Stomach (tissue), 8 donors: ENCODE measurements at regions not wholly inside any gene's neighbourhood (a gene's known extent, or its start where the extent isn't known, plus 50 kb on each side); places are given as distances from the start of the nearest gene placed in this dataset.

ENCODE experiments used
- DNase-seq, 2 donors: peaks; one replicate each; pipeline versions ENCODE4 v3.0.0 to v3.0.0-alpha.2; 2013 to 2019
- H3K27ac ChIP-seq, 5 donors: fragments of 200-600 bp in 4 of 5; sonication (generic) in 4 of 5; one replicate each; pipeline ENCODE4 v1.5.1; 2013 to 2019; ENCODE audit warnings: mild to moderate bottlenecking in 1 of 5, moderate library complexity in 1 of 5
- H3K27me3 ChIP-seq, 3 donors: fragments of 200-600 bp; sonication (generic); one replicate each; pipeline ENCODE4 v1.5.1; 2017 to 2019; ENCODE audit warnings: mixed run types in 1 of 3
- H3K36me3 ChIP-seq, 4 donors: fragments of 200-600 bp; sonication (generic); 1 replicate in 3 of 4; 2 replicates in 1 of 4; pipeline ENCODE4 v1.5.1; 2016 to 2019
- H3K4me1 ChIP-seq, 4 donors: fragments of 200-600 bp; sonication (generic); one replicate each; pipeline ENCODE4 v1.5.1; 2016 to 2019
- H3K4me3 ChIP-seq, 4 donors: fragments of 200-600 bp; sonication (generic) in 3 of 4; one replicate each; pipeline ENCODE4 v1.5.1; 2016 to 2019; ENCODE audit warnings: mild to moderate bottlenecking in 1 of 4
- H3K9me3 ChIP-seq, 4 donors: fragments of 200-600 bp; sonication (generic); one replicate each; pipeline ENCODE4 v1.5.1; 2016 to 2019
- EP300 ChIP-seq: sonication (generic); formaldehyde crosslinking; IDR thresholded peaks from one replicate; pipeline ENCODE4 v1.6.1; 2017; ENCODE audit warnings: antibody characterized with exemption
- POLR2A ChIP-seq, 4 donors: fragments of 450-650 bp; IDR thresholded peaks; one replicate each; pipeline ENCODE4 v1.6.1; 2016; ENCODE audit warnings: antibody characterized with exemption in 4 of 4, control low read depth in 2 of 4, mild to moderate bottlenecking in 1 of 4, moderate library complexity in 1 of 4
- POLR2AphosphoS5 ChIP-seq, 3 donors: sonication (generic); formaldehyde crosslinking; IDR thresholded peaks; one replicate each; pipeline ENCODE4 v1.6.1; 2016; ENCODE audit warnings: antibody characterized with exemption in 3 of 3
- WGBS, 5 donors: extraction: QIAGEN DNeasy Blood & Tissue Kit in 3 of 5; methylation state at CpG; one replicate each; pipeline versions ENCODE4 v1.1.5 to v1.1.7; 2013 to 2018; 5-methylcytosine and 5-hydroxymethylcytosine counted together
- intact Hi-C: fragments of 100-400 bp; cut with DNase I; formaldehyde crosslinking; loops from one replicate; pipeline ENCODE4 v1.15.1; 2023; ENCODE audit warnings: low total_unique reads
- TF ChIP-seq, protein P1 (sequence below), 7 experiments: fragments of 450-650 bp in 4 of 7; fragments of 200-600 bp in 3 of 7; sonication (generic) in 3 of 7; IDR thresholded peaks; one replicate each; pipeline ENCODE4 v1.5.1; 2016 to 2019; ENCODE audit warnings: antibody characterized with exemption in 7 of 7, control low read depth in 2 of 7, mild to moderate bottlenecking in 1 of 7
- donor health status: healthy with polysubstance abuse.
- donor health status: Bipolar disorder and iron deficiency.
- donor health status: healthy.

DNA sequence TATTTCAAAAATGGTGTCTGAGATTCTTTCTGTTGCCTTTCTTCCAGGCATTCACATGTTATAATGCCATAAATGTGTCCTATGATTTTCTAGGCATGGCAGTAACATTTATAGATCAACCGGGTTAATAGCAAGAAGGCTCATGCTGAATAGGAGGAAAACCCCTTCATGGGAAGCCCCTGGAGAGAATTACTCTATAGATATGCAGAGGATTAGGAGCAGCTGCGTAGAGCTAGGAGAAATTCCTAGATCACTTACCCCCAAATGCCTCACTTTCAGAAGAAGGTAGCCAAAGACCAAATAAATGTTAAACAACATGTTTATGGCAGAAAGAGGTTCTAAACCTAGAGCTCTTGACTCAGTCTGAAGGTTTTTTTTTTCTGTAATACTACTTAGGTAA lies 153.4 kb upstream of the CTNNA2 start:
- TF ChIP-seq POLR2AphosphoS5 (IDR thresholded peaks at IDR 0.05), result no peak
- TF ChIP-seq, protein P1, sequence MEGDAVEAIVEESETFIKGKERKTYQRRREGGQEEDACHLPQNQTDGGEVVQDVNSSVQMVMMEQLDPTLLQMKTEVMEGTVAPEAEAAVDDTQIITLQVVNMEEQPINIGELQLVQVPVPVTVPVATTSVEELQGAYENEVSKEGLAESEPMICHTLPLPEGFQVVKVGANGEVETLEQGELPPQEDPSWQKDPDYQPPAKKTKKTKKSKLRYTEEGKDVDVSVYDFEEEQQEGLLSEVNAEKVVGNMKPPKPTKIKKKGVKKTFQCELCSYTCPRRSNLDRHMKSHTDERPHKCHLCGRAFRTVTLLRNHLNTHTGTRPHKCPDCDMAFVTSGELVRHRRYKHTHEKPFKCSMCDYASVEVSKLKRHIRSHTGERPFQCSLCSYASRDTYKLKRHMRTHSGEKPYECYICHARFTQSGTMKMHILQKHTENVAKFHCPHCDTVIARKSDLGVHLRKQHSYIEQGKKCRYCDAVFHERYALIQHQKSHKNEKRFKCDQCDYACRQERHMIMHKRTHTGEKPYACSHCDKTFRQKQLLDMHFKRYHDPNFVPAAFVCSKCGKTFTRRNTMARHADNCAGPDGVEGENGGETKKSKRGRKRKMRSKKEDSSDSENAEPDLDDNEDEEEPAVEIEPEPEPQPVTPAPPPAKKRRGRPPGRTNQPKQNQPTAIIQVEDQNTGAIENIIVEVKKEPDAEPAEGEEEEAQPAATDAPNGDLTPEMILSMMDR (IDR thresholded peaks at IDR 0.05), result no peak
- TF ChIP-seq POLR2A (IDR thresholded peaks at IDR 0.05), result no peak
- no peak for TF ChIP-seq EP300
- WGBS, 5 donors, result 42 to 48% (median 46%) methylated on average over 2 of the region's 2 CpGs
- Histone ChIP-seq H3K4me1 (no peaks in the 10 kb centered on the region), H3K27ac (no peak overlapping the region), H3K36me3 (no peaks in the 10 kb centered on the region), H3K4me3 (no peak overlapping the region), H3K9me3 (peaks cover 0 to 16% (median 13%) of the 10 kb centered on the region in 4 donors), H3K27me3 (no peaks in the 10 kb centered on the region)
- intact Hi-C loops, result no loop called here
- DNase-seq, result no peak

DNA sequence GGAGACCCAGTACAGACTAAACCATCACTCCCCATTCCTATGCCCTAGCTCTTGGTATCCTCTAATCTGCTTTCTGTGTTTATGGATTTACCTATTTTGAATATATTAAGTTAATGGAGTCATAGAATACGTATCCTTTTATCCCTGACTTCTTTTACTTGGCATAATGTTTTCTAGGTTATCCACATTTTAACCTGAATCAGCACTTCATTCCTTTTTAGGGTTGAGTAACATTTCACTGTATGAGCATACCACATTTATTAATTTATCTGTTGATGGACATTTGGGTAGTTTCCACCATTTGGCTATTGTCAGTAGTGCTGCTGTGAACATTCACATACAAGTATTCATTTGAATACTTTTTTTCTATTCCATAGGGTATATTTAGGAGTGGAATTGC lies 157.3 kb upstream of the CTNNA2 start:
- 0 to 79% (median 37%) methylated on average over 1 of the region's 1 CpG for WGBS, 5 donors

DNA sequence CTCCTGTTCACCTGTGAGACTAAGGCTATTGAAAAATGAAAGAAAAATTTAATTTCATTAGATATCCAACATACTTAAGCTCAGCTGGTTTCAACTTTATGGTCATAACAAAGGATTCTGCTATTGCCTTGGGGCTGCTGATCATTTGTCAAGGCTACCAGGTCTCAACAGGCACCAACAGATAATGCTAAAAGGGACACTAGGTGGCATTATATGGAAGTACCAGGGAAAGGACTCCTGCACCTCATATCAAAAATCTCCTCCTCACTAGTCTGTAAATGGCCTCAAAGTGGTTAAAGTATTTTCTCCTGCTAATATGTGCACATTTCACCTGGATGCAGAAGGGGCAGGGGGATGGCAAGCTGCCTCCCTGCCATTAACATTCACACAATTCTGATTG lies 167.9 kb upstream of the REG3A start:
- Histone ChIP-seq H3K27me3 (no peaks in the 10 kb centered on the region), H3K4me1 (no peaks in the 10 kb centered on the region), H3K36me3 (no peaks in the 10 kb centered on the region), H3K4me3 (no peak overlapping the region), H3K27ac (no peak overlapping the region), H3K9me3 (no peaks in the 10 kb centered on the region)
- TF ChIP-seq POLR2AphosphoS5 (IDR thresholded peaks at IDR 0.05) (no peak), EP300 (no peak), POLR2A (IDR thresholded peaks at IDR 0.05) (no peak)
- TF ChIP-seq, protein P1 (IDR thresholded peaks at IDR 0.05), result no peak
- intact Hi-C loops, result no loop called here
- DNase-seq, result no peak

More for the DNA sequence above, 157.3 kb upstream of the CTNNA2 start:
- Histone ChIP-seq H3K27ac (no peak overlapping the region), H3K27me3 (no peaks in the 10 kb centered on the region), H3K4me1 (no peaks in the 10 kb centered on the region), H3K9me3 (peaks cover 0 to 18% (median 10%) of the 10 kb centered on the region in 4 donors), H3K36me3 (no peaks in the 10 kb centered on the region), H3K4me3 (no peak overlapping the region)
- TF ChIP-seq, protein P1 (IDR thresholded peaks at IDR 0.05), result no peak
- no peak for TF ChIP-seq EP300
- no peak for TF ChIP-seq POLR2A (IDR thresholded peaks at IDR 0.05)
- TF ChIP-seq POLR2AphosphoS5 (IDR thresholded peaks at IDR 0.05), result no peak
- DNase-seq, result no peak
- intact Hi-C loops, result no loop called here

DNA sequence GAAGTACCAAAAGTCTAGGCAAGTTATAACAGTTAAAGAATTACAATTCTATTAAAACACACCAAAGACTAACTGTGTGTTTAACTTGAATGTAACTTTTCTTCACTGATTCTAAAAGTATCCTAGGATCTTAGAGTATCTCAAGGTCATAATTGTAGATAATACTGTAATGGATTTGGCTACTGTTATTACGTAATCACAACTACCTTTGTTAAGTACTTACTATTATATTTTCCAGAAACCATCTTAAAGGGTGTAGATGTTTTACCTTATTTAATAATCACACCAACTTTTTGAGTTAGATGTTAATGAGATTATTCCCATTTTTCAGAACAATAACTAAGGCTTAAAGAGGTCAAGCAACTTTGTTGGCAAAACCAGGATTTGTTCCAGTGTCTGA lies 161.3 kb upstream of the REG3A start:
- Histone ChIP-seq H3K27me3 (no peaks in the 10 kb centered on the region), H3K9me3 (no peaks in the 10 kb centered on the region), H3K27ac (no peak overlapping the region), H3K36me3 (no peaks in the 10 kb centered on the region), H3K4me3 (no peak overlapping the region), H3K4me1 (no peaks in the 10 kb centered on the region)
- TF ChIP-seq POLR2A (IDR thresholded peaks at IDR 0.05), result no peak
- no peak for TF ChIP-seq POLR2AphosphoS5 (IDR thresholded peaks at IDR 0.05)
- TF ChIP-seq, protein P1 (IDR thresholded peaks at IDR 0.05), result no peak
- TF ChIP-seq EP300, result no peak
- WGBS, 5 donors, result 80 to 93% (median 86%) methylated on average over 1 of the region's 1 CpG
- no peak for DNase-seq
- intact Hi-C loops, result no loop called here
